ENCODE measurements at regions not wholly inside any gene's neighbourhood (a gene's known extent, or its start where the extent isn't known, plus 50 kb on each side); places are given as distances from the start of the nearest gene placed in this dataset.

DNA sequence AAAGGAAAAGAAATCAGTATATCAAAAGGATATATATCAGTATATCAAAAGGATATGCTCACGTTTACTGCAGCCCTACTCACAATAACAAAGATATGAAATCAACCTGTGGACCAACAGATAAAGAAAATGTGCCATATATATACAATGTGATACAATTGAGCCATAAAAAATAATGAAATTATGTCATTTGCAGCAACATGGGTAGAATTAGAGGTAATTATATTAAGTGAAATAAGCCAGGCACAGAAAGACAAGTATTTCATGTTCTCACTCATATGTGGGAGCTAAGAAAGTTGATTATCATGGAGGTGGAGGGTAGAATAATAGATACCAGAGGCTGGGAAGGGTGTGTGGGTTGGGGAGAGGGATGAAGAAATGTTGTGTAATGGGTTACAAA, 102.9 kb upstream of the MARCKS start:
- TF ChIP-seq, protein P1, sequence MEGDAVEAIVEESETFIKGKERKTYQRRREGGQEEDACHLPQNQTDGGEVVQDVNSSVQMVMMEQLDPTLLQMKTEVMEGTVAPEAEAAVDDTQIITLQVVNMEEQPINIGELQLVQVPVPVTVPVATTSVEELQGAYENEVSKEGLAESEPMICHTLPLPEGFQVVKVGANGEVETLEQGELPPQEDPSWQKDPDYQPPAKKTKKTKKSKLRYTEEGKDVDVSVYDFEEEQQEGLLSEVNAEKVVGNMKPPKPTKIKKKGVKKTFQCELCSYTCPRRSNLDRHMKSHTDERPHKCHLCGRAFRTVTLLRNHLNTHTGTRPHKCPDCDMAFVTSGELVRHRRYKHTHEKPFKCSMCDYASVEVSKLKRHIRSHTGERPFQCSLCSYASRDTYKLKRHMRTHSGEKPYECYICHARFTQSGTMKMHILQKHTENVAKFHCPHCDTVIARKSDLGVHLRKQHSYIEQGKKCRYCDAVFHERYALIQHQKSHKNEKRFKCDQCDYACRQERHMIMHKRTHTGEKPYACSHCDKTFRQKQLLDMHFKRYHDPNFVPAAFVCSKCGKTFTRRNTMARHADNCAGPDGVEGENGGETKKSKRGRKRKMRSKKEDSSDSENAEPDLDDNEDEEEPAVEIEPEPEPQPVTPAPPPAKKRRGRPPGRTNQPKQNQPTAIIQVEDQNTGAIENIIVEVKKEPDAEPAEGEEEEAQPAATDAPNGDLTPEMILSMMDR (conservative IDR thresholded peaks at IDR 0.05; ENCODE audit: low read depth in 2 of 2): no peak
- no peak for TF ChIP-seq STAT1 (IDR thresholded peaks at IDR 0.05; ENCODE audit: unreplicated experiment)
- TF ChIP-seq EZH2 (IDR thresholded peaks at IDR 0.05; ENCODE audit: low read depth, unreplicated experiment): no peak
- no peak for TF ChIP-seq POLR2AphosphoS5 (IDR thresholded peaks at IDR 0.05; ENCODE audit: low read depth)
- no peak for TF ChIP-seq EZH2phosphoT487 (IDR thresholded peaks at IDR 0.05; ENCODE audit: unreplicated experiment)
- TF ChIP-seq, protein P2, sequence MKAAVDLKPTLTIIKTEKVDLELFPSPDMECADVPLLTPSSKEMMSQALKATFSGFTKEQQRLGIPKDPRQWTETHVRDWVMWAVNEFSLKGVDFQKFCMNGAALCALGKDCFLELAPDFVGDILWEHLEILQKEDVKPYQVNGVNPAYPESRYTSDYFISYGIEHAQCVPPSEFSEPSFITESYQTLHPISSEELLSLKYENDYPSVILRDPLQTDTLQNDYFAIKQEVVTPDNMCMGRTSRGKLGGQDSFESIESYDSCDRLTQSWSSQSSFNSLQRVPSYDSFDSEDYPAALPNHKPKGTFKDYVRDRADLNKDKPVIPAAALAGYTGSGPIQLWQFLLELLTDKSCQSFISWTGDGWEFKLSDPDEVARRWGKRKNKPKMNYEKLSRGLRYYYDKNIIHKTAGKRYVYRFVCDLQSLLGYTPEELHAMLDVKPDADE (IDR thresholded peaks at IDR 0.05): no peak
- TF ChIP-seq CREB1 (CRISPR knock-in tag; IDR thresholded peaks at IDR 0.05; ENCODE audit: low read depth): no peak
- TF ChIP-seq, protein P3, sequence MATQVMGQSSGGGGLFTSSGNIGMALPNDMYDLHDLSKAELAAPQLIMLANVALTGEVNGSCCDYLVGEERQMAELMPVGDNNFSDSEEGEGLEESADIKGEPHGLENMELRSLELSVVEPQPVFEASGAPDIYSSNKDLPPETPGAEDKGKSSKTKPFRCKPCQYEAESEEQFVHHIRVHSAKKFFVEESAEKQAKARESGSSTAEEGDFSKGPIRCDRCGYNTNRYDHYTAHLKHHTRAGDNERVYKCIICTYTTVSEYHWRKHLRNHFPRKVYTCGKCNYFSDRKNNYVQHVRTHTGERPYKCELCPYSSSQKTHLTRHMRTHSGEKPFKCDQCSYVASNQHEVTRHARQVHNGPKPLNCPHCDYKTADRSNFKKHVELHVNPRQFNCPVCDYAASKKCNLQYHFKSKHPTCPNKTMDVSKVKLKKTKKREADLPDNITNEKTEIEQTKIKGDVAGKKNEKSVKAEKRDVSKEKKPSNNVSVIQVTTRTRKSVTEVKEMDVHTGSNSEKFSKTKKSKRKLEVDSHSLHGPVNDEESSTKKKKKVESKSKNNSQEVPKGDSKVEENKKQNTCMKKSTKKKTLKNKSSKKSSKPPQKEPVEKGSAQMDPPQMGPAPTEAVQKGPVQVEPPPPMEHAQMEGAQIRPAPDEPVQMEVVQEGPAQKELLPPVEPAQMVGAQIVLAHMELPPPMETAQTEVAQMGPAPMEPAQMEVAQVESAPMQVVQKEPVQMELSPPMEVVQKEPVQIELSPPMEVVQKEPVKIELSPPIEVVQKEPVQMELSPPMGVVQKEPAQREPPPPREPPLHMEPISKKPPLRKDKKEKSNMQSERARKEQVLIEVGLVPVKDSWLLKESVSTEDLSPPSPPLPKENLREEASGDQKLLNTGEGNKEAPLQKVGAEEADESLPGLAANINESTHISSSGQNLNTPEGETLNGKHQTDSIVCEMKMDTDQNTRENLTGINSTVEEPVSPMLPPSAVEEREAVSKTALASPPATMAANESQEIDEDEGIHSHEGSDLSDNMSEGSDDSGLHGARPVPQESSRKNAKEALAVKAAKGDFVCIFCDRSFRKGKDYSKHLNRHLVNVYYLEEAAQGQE (IDR thresholded peaks at IDR 0.05; ENCODE audit: unreplicated experiment): no peak
- TF ChIP-seq, protein P4, sequence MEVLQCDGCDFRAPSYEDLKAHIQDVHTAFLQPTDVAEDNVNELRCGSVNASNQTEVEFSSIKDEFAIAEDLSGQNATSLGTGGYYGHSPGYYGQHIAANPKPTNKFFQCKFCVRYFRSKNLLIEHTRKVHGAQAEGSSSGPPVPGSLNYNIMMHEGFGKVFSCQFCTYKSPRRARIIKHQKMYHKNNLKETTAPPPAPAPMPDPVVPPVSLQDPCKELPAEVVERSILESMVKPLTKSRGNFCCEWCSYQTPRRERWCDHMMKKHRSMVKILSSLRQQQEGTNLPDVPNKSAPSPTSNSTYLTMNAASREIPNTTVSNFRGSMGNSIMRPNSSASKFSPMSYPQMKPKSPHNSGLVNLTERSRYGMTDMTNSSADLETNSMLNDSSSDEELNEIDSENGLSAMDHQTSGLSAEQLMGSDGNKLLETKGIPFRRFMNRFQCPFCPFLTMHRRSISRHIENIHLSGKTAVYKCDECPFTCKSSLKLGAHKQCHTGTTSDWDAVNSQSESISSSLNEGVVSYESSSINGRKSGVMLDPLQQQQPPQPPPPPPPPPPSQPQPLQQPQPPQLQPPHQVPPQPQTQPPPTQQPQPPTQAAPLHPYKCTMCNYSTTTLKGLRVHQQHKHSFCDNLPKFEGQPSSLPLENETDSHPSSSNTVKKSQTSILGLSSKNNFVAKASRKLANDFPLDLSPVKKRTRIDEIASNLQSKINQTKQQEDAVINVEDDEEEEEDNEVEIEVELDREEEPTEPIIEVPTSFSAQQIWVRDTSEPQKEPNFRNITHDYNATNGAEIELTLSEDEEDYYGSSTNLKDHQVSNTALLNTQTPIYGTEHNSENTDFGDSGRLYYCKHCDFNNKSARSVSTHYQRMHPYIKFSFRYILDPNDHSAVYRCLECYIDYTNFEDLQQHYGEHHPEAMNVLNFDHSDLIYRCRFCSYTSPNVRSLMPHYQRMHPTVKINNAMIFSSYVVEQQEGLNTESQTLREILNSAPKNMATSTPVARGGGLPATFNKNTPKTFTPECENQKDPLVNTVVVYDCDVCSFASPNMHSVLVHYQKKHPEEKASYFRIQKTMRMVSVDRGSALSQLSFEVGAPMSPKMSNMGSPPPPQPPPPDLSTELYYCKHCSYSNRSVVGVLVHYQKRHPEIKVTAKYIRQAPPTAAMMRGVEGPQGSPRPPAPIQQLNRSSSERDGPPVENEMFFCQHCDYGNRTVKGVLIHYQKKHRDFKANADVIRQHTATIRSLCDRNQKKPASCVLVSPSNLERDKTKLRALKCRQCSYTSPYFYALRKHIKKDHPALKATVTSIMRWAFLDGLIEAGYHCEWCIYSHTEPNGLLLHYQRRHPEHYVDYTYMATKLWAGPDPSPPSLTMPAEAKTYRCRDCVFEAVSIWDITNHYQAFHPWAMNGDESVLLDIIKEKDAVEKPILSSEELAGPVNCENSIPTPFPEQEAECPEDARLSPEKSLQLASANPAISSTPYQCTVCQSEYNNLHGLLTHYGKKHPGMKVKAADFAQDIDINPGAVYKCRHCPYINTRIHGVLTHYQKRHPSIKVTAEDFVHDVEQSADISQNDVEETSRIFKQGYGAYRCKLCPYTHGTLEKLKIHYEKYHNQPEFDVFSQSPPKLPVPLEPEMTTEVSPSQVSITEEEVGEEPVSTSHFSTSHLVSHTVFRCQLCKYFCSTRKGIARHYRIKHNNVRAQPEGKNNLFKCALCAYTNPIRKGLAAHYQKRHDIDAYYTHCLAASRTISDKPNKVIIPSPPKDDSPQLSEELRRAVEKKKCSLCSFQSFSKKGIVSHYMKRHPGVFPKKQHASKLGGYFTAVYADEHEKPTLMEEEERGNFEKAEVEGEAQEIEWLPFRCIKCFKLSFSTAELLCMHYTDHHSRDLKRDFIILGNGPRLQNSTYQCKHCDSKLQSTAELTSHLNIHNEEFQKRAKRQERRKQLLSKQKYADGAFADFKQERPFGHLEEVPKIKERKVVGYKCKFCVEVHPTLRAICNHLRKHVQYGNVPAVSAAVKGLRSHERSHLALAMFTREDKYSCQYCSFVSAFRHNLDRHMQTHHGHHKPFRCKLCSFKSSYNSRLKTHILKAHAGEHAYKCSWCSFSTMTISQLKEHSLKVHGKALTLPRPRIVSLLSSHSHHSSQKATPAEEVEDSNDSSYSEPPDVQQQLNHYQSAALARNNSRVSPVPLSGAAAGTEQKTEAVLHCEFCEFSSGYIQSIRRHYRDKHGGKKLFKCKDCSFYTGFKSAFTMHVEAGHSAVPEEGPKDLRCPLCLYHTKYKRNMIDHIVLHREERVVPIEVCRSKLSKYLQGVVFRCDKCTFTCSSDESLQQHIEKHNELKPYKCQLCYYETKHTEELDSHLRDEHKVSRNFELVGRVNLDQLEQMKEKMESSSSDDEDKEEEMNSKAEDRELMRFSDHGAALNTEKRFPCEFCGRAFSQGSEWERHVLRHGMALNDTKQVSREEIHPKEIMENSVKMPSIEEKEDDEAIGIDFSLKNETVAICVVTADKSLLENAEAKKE (CRISPR knock-in tag; IDR thresholded peaks at IDR 0.05): no peak
- no peak for TF ChIP-seq ZNF331 (CRISPR knock-in tag; IDR thresholded peaks at IDR 0.05; ENCODE audit: low read depth)
- TF ChIP-seq ZNF114 (CRISPR knock-in tag; IDR thresholded peaks at IDR 0.05): no peak
- TF ChIP-seq JUNB (IDR thresholded peaks at IDR 0.05; ENCODE audit: unreplicated experiment): no peak
- TF ChIP-seq NANOG (IDR thresholded peaks at IDR 0.05; ENCODE audit: borderline replicate concordance): no peak
